ENCODE measurements at regions not wholly inside any gene's neighbourhood (a gene's known extent, or its start where the extent isn't known, plus 50 kb on each side); places are given as distances from the start of the nearest gene placed in this dataset.
"Not testable (repeated sequence)": the region's sequence is repeated elsewhere in the genome, so short reads cannot be mapped to it uniquely, and the experiment has no call there.

- H3K27ac ChIP-seq (ENCODE audit: extremely low read depth, low read depth, low read length) = no peak overlapping the region
- H3K4me1 ChIP-seq (ENCODE audit: control insufficient read depth, insufficient read depth, low read length) = no peaks in the 10 kb centered on the region
- H3K4me3 ChIP-seq (ENCODE audit: low read depth, low read length) = peak overlapping the region; percentile 46
- H3K9me3 ChIP-seq (ENCODE audit: control insufficient read depth, insufficient read depth, low read depth, low read length) = no peaks in the 10 kb centered on the region
- TF ChIP-seq SETDB1 (IDR thresholded peaks at IDR 0.05; ENCODE audit: insufficient read length, low read length) = no peak
- TF ChIP-seq ZNF324 (tag by site-specific recombination; IDR thresholded peaks at IDR 0.05) = no peak
- peak; percentile 73 for TF ChIP-seq GLIS1 (tag by site-specific recombination; IDR thresholded peaks at IDR 0.05)
- 0 out of 2 replicates have a peak, but pooled peaks have one; percentile 22 for TF ChIP-seq ZIC2 (tag by site-specific recombination; IDR thresholded peaks at IDR 0.05)
- TF ChIP-seq ZBTB6 (tag by site-specific recombination; IDR thresholded peaks at IDR 0.05) = no peak
- TF ChIP-seq, protein P1, sequence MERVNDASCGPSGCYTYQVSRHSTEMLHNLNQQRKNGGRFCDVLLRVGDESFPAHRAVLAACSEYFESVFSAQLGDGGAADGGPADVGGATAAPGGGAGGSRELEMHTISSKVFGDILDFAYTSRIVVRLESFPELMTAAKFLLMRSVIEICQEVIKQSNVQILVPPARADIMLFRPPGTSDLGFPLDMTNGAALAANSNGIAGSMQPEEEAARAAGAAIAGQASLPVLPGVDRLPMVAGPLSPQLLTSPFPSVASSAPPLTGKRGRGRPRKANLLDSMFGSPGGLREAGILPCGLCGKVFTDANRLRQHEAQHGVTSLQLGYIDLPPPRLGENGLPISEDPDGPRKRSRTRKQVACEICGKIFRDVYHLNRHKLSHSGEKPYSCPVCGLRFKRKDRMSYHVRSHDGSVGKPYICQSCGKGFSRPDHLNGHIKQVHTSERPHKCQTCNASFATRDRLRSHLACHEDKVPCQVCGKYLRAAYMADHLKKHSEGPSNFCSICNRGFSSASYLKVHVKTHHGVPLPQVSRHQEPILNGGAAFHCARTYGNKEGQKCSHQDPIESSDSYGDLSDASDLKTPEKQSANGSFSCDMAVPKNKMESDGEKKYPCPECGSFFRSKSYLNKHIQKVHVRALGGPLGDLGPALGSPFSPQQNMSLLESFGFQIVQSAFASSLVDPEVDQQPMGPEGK (tag by site-specific recombination; IDR thresholded peaks at IDR 0.05) = 0 out of 2 replicates have a peak, but pooled peaks have one; percentile 16
- TF ChIP-seq GLIS2 (tag by site-specific recombination; IDR thresholded peaks at IDR 0.05) = 0 out of 2 replicates have a peak, but pooled peaks have one; percentile 25
- TF ChIP-seq ZSCAN16 (tag by site-specific recombination; IDR thresholded peaks at IDR 0.05) = no peak
- no peak for TF ChIP-seq ZNF621 (tag by site-specific recombination; IDR thresholded peaks at IDR 0.05)
- TF ChIP-seq ZNF416 (tag by site-specific recombination; IDR thresholded peaks at IDR 0.05) = no peak
- TF ChIP-seq ZNF335 (tag by site-specific recombination; conservative IDR thresholded peaks at IDR 0.05) = peak; percentile 45; the same call in 1 of the 2 replicates
- no peak for TF ChIP-seq ZNF529 (tag by site-specific recombination; IDR thresholded peaks at IDR 0.05; ENCODE audit: insufficient replicate concordance)
- TF ChIP-seq GLI4 (tag by site-specific recombination; IDR thresholded peaks at IDR 0.05) = no peak
- no peak for TF ChIP-seq PRDM4 (tag by site-specific recombination; IDR thresholded peaks at IDR 0.05)
- ChIA-PET CTCF (no interaction called here), POLR2A (no interaction called here)
- H3K36me3 ChIP-seq (ENCODE audit: control insufficient read depth in 2 of 2, insufficient read depth in 1 of 2, low read length in 2 of 2) = no peaks in the 10 kb centered on the region
Measured at GRCh38 chr1:143497374-143497747, 474.4 kb downstream of the FAM72C start.

DNA sequence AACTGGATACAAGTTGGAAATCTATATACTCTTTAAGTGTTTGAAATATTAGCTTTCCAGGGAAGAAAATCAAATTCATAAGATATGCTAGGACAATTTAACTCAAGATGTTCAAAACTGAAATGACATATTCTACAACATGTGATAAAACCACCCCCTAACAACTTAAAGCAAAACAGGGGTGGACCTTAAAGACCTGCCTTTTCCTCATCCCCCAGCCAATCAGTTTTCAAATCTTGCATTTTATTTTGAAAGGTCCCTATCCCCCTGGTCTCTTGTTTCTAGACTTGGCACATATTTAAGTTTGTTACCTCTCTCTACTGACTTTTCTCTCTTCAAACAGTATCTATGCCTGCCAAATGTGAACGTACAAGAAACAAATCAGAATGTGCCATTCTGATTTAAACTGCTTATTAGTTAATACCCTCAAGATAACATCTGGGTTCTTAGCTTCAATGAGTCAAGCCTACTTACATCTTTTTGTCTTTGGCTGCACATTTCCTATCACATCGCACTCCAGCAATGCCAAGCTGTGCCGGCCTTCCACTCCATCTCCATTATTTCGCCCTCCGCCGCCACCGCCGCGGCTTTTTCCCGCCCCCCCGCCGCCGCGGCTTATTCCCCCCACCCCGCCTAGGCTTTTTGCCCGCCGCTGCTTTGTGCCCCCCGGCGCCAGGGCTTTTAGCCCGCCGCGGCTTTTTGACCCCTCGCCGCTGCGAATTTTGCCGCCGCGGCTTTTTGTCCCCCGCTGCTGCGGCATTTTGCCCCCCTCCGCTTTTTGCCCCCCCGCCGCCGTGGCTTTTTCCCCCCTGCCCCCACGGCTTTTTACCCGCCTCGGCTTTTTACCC is 475.0 kb downstream of the FAM72C start:
- H3K4me3 ChIP-seq (ENCODE audit: low read depth, low read length) = peak overlapping the region; percentile 46
- POLR2A ChIA-PET; H3K27ac ChIP-seq (ENCODE audit: extremely low read depth, low read depth, low read length); H3K4me1 ChIP-seq (ENCODE audit: control insufficient read depth, insufficient read depth, low read length); H3K36me3 ChIP-seq (ENCODE audit: control insufficient read depth in 2 of 2, insufficient read depth in 1 of 2, low read length in 2 of 2); CTCF ChIA-PET; H3K9me3 ChIP-seq (ENCODE audit: control insufficient read depth, insufficient read depth, low read depth, low read length): not testable (repeated sequence)
